ENCODE measurements at regions not wholly inside any gene's neighbourhood (a gene's known extent, or its start where the extent isn't known, plus 50 kb on each side); places are given as distances from the start of the nearest gene placed in this dataset.

- TF ChIP-seq ZNF462 (CRISPR knock-in tag; IDR thresholded peaks at IDR 0.05), result no peak
- no peak for TF ChIP-seq STAT1 (IDR thresholded peaks at IDR 0.05; ENCODE audit: unreplicated experiment)
- no peak for TF ChIP-seq ETS1 (IDR thresholded peaks at IDR 0.05)
- no peak for TF ChIP-seq CREB1 (CRISPR knock-in tag; IDR thresholded peaks at IDR 0.05; ENCODE audit: low read depth)
- no peak for TF ChIP-seq ZNF331 (CRISPR knock-in tag; IDR thresholded peaks at IDR 0.05; ENCODE audit: low read depth)
- TF ChIP-seq ZNF114 (CRISPR knock-in tag; IDR thresholded peaks at IDR 0.05), result no peak
- TF ChIP-seq EZH2 (IDR thresholded peaks at IDR 0.05; ENCODE audit: low read depth, unreplicated experiment), result no peak
- TF ChIP-seq NANOG (IDR thresholded peaks at IDR 0.05; ENCODE audit: borderline replicate concordance), result no peak
- no peak for TF ChIP-seq CTCF (conservative IDR thresholded peaks at IDR 0.05; ENCODE audit: low read depth in 2 of 2)
- no peak for TF ChIP-seq POLR2AphosphoS5 (IDR thresholded peaks at IDR 0.05; ENCODE audit: low read depth)
- TF ChIP-seq JUNB (IDR thresholded peaks at IDR 0.05; ENCODE audit: unreplicated experiment), result no peak
- TF ChIP-seq EZH2phosphoT487 (IDR thresholded peaks at IDR 0.05; ENCODE audit: unreplicated experiment), result no peak
Measured at GRCh38 chr7:19853261-19853832, 79.9 kb upstream of the TMEM196 start (continued).

All from GM23338 (cell line).